WTC11 (cell line): ENCODE measurements at regions not wholly inside any gene's neighbourhood (a gene's known extent, or its start where the extent isn't known, plus 50 kb on each side); places are given as distances from the start of the nearest gene placed in this dataset.

ENCODE experiments used
- ATAC-seq: fragments of 200-7000 bp; cut with Tn5 transposase; 2 replicates; pipeline ENCODE4 v1.10.0; 2021; ENCODE audit warnings: mild to moderate bottlenecking, moderate library complexity
- CTCF ChIA-PET: fragments of 300-600 bp; sonication (Branson Sonifier 250); formaldehyde crosslinking; loops from one replicate; lab custom pipeline; 2021; ENCODE audit warnings: antibody characterized with exemption; lab: Charles Lee
- POLR2A ChIA-PET: fragments of 350-600 bp; sonication (Branson Sonifier 250); formaldehyde crosslinking; loops from one replicate; lab custom pipeline; 2021; ENCODE audit warnings: antibody characterized with exemption; lab: Charles Lee
- DNase-seq: peaks from one replicate; pipeline ENCODE4 v3.0.0; 2021; ENCODE audit warnings: low spot score
- H3K27ac Mint-ChIP-seq: 2 replicates; pipeline ENCODE4 v1.8.0; 2021; ENCODE audit warnings: mixed read lengths
- H3K27me3 Mint-ChIP-seq: 2 replicates; pipeline ENCODE4 v1.8.0; 2021; ENCODE audit warnings: low read depth, mild to moderate bottlenecking, moderate library complexity, mixed read lengths
- H3K36me3 Mint-ChIP-seq: 2 replicates; pipeline ENCODE4 v1.8.0; 2021; ENCODE audit warnings: mixed read lengths
- H3K4me1 Mint-ChIP-seq: 2 replicates; pipeline ENCODE4 v1.8.0; 2022; ENCODE audit warnings: mixed read lengths
- H3K4me3 Mint-ChIP-seq: 2 replicates; pipeline ENCODE4 v1.8.0; 2021; ENCODE audit warnings: mild to moderate bottlenecking, moderate library complexity, mixed read lengths
- H3K9me3 Mint-ChIP-seq: 2 replicates; pipeline ENCODE4 v1.8.0; 2021; ENCODE audit warnings: mixed read lengths
- ATF1 ChIP-seq: sonication (generic); formaldehyde crosslinking; IDR thresholded peaks from 2 replicates; pipeline ENCODE4 v1.8.1; 2023; ENCODE audit warnings: mild to moderate bottlenecking, moderate library complexity, missing genetic modification reagents
- CBFB ChIP-seq: sonication (generic); formaldehyde crosslinking; IDR thresholded peaks from 2 replicates; pipeline ENCODE4 v1.8.1; 2022; ENCODE audit warnings: mild to moderate bottlenecking, low read depth, missing genetic modification reagents
- E2F1 ChIP-seq: sonication (generic); formaldehyde crosslinking; IDR thresholded peaks from 2 replicates; pipeline ENCODE4 v1.8.0; 2022; ENCODE audit warnings: mild to moderate bottlenecking, missing genetic modification reagents
- FOXK1 ChIP-seq: sonication (generic); formaldehyde crosslinking; IDR thresholded peaks from 2 replicates; pipeline ENCODE4 v1.8.0; 2022; ENCODE audit warnings: mild to moderate bottlenecking, moderate library complexity, missing genetic modification reagents
- GABPB1 ChIP-seq: sonication (generic); formaldehyde crosslinking; IDR thresholded peaks from 2 replicates; pipeline ENCODE4 v1.8.1; 2023; ENCODE audit warnings: mild to moderate bottlenecking, missing genetic modification reagents
- JAZF1 ChIP-seq: fragments of 250-450 bp; sonication (Bioruptor Pico); IDR thresholded peaks from 2 replicates; pipeline ENCODE4 v1.9.0; 2021; ENCODE audit warnings: moderate library complexity, mild to moderate bottlenecking, inconsistent platforms
- MYBL2 ChIP-seq: sonication (generic); formaldehyde crosslinking; IDR thresholded peaks from 2 replicates; pipeline ENCODE4 v1.8.1; 2023; ENCODE audit warnings: mild to moderate bottlenecking, moderate library complexity, missing genetic modification reagents
- NR2C2 ChIP-seq: sonication (generic); formaldehyde crosslinking; IDR thresholded peaks from 2 replicates; pipeline ENCODE4 v1.8.0; 2022; ENCODE audit warnings: mild to moderate bottlenecking, missing genetic modification reagents
- OVOL2 ChIP-seq: fragments of 250-450 bp; sonication (Bioruptor Pico); IDR thresholded peaks from 2 replicates; pipeline ENCODE4 v1.9.0; 2021; ENCODE audit warnings: mild to moderate bottlenecking, borderline replicate concordance
- PRRX2 ChIP-seq: fragments of 250-450 bp; sonication (Bioruptor Pico); IDR thresholded peaks from 2 replicates; pipeline ENCODE4 v1.8.0; 2021; ENCODE audit warnings: mild to moderate bottlenecking
- ZNF232 ChIP-seq: sonication (generic); formaldehyde crosslinking; IDR thresholded peaks from 2 replicates; pipeline ENCODE4 v1.8.0; 2022; ENCODE audit warnings: mild to moderate bottlenecking, missing genetic modification reagents
- ZNF263 ChIP-seq: sonication (generic); formaldehyde crosslinking; IDR thresholded peaks from 2 replicates; pipeline ENCODE4 v1.8.1; 2022; ENCODE audit warnings: low read depth, mild to moderate bottlenecking, moderate library complexity, missing genetic modification reagents
- ZNF281 ChIP-seq: sonication (generic); formaldehyde crosslinking; IDR thresholded peaks from 2 replicates; pipeline ENCODE4 v1.8.0; 2023; ENCODE audit warnings: mild to moderate bottlenecking, missing genetic modification reagents
- ZNF317 ChIP-seq: sonication (generic); formaldehyde crosslinking; IDR thresholded peaks from 2 replicates; pipeline ENCODE4 v1.8.1; 2023; ENCODE audit warnings: low read depth, mild to moderate bottlenecking, moderate library complexity, missing genetic modification reagents, borderline replicate concordance
- TF ChIP-seq, protein P1 (sequence below): fragments of 250-450 bp; sonication (Bioruptor Pico); IDR thresholded peaks from 2 replicates; pipeline ENCODE4 v2.1.2; 2022; ENCODE audit warnings: mild to moderate bottlenecking, moderate library complexity
- TF ChIP-seq, protein P2 (sequence below): sonication (generic); formaldehyde crosslinking; IDR thresholded peaks from 2 replicates; pipeline ENCODE4 v1.8.1; 2023; ENCODE audit warnings: mild to moderate bottlenecking, missing genetic modification reagents, borderline replicate concordance
- TF ChIP-seq, protein P3 (sequence below): sonication (generic); formaldehyde crosslinking; IDR thresholded peaks from 2 replicates; pipeline ENCODE4 v1.8.0; 2022; ENCODE audit warnings: mild to moderate bottlenecking, missing genetic modification reagents
- TF ChIP-seq, protein P4 (sequence below): sonication (generic); formaldehyde crosslinking; IDR thresholded peaks from 2 replicates; pipeline ENCODE4 v1.8.1; 2022; ENCODE audit warnings: missing genetic modification reagents, borderline replicate concordance

- ChIA-PET CTCF (no interaction called here), POLR2A (no interaction called here)
- Mint-ChIP-seq H3K9me3 (no peaks in the 10 kb centered on the region), H3K27me3 (peaks cover 2% of the 10 kb centered on the region; the same call in 1 of the 2 replicates), H3K36me3 (no peaks in the 10 kb centered on the region), H3K4me1 (peaks cover 31% of the 10 kb centered on the region), H3K4me3 (no peak overlapping the region), H3K27ac (no peak overlapping the region)
- DNase-seq (no peak), ATAC-seq (no peak)
- no peak for TF ChIP-seq MYBL2 (CRISPR knock-in tag)
- TF ChIP-seq PRRX2 = no peak
- TF ChIP-seq OVOL2 (CRISPR knock-in tag) = no peak
- TF ChIP-seq CBFB (CRISPR knock-in tag) = no peak
- no peak for TF ChIP-seq FOXK1 (CRISPR knock-in tag)
- TF ChIP-seq ZNF232 (CRISPR knock-in tag) = no peak
- TF ChIP-seq, protein P1, sequence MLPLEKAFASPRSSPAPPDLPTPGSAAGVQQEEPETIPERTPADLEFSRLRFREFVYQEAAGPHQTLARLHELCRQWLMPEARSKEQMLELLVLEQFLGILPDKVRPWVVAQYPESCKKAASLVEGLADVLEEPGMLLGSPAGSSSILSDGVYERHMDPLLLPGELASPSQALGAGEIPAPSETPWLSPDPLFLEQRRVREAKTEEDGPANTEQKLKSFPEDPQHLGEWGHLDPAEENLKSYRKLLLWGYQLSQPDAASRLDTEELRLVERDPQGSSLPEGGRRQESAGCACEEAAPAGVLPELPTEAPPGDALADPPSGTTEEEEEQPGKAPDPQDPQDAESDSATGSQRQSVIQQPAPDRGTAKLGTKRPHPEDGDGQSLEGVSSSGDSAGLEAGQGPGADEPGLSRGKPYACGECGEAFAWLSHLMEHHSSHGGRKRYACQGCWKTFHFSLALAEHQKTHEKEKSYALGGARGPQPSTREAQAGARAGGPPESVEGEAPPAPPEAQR (CRISPR knock-in tag) = no peak
- no peak for TF ChIP-seq ATF1 (CRISPR knock-in tag)
- no peak for TF ChIP-seq JAZF1 (CRISPR knock-in tag)
- TF ChIP-seq, protein P2, sequence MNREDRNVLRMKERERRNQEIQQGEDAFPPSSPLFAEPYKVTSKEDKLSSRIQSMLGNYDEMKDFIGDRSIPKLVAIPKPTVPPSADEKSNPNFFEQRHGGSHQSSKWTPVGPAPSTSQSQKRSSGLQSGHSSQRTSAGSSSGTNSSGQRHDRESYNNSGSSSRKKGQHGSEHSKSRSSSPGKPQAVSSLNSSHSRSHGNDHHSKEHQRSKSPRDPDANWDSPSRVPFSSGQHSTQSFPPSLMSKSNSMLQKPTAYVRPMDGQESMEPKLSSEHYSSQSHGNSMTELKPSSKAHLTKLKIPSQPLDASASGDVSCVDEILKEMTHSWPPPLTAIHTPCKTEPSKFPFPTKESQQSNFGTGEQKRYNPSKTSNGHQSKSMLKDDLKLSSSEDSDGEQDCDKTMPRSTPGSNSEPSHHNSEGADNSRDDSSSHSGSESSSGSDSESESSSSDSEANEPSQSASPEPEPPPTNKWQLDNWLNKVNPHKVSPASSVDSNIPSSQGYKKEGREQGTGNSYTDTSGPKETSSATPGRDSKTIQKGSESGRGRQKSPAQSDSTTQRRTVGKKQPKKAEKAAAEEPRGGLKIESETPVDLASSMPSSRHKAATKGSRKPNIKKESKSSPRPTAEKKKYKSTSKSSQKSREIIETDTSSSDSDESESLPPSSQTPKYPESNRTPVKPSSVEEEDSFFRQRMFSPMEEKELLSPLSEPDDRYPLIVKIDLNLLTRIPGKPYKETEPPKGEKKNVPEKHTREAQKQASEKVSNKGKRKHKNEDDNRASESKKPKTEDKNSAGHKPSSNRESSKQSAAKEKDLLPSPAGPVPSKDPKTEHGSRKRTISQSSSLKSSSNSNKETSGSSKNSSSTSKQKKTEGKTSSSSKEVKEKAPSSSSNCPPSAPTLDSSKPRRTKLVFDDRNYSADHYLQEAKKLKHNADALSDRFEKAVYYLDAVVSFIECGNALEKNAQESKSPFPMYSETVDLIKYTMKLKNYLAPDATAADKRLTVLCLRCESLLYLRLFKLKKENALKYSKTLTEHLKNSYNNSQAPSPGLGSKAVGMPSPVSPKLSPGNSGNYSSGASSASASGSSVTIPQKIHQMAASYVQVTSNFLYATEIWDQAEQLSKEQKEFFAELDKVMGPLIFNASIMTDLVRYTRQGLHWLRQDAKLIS (CRISPR knock-in tag) = no peak
- no peak for TF ChIP-seq NR2C2 (CRISPR knock-in tag)
- no peak for TF ChIP-seq ZNF317 (CRISPR knock-in tag)
- TF ChIP-seq ZNF281 (CRISPR knock-in tag) = no peak
- TF ChIP-seq, protein P3, sequence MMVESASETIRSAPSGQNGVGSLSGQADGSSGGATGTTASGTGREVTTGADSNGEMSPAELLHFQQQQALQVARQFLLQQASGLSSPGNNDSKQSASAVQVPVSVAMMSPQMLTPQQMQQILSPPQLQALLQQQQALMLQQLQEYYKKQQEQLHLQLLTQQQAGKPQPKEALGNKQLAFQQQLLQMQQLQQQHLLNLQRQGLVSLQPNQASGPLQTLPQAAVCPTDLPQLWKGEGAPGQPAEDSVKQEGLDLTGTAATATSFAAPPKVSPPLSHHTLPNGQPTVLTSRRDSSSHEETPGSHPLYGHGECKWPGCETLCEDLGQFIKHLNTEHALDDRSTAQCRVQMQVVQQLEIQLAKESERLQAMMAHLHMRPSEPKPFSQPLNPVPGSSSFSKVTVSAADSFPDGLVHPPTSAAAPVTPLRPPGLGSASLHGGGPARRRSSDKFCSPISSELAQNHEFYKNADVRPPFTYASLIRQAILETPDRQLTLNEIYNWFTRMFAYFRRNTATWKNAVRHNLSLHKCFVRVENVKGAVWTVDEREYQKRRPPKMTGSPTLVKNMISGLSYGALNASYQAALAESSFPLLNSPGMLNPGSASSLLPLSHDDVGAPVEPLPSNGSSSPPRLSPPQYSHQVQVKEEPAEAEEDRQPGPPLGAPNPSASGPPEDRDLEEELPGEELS (CRISPR knock-in tag) = no peak
- TF ChIP-seq GABPB1 (CRISPR knock-in tag) = no peak
- no peak for TF ChIP-seq ZNF263 (CRISPR knock-in tag)
- TF ChIP-seq, protein P4, sequence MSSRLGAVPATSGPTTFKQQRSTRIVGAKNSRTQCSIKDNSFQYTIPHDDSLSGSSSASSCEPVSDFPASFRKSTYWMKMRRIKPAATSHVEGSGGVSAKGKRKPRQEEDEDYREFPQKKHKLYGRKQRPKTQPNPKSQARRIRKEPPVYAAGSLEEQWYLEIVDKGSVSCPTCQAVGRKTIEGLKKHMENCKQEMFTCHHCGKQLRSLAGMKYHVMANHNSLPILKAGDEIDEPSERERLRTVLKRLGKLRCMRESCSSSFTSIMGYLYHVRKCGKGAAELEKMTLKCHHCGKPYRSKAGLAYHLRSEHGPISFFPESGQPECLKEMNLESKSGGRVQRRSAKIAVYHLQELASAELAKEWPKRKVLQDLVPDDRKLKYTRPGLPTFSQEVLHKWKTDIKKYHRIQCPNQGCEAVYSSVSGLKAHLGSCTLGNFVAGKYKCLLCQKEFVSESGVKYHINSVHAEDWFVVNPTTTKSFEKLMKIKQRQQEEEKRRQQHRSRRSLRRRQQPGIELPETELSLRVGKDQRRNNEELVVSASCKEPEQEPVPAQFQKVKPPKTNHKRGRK (CRISPR knock-in tag) = no peak
- TF ChIP-seq E2F1 = no peak
These were observed 120.9 kb upstream of the DLX2 start for GRCh38 chr2:172223601-172224054.
